ENCODE measurements at regions not wholly inside any gene's neighbourhood (a gene's known extent, or its start where the extent isn't known, plus 50 kb on each side); places are given as distances from the start of the nearest gene placed in this dataset.
"Not testable (repeated sequence)": the region's sequence is repeated elsewhere in the genome, so short reads cannot be mapped to it uniquely, and the experiment has no call there.

DNA sequence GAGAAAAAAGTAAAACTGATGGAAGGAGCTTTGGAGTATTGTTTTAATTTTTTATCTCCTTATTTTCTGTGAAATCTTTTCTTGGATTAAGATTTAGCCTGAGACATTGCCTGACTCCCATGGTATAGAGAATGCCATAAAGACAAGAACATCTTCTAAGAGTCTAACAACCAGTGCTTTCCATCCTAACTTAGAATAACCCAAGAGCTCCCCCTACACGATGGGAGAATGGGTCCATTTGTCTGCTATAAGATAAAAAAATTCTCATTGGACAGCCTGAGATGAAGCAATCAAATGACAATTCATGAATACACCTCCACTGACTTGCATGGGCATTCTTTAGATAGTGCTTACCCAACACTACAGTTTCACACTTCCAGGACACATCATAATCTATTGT lies 478.1 kb downstream of the TTLL7 start:
- no peak for DNase-seq (ENCODE audit: low read depth in 1 of 2, low spot score in 1 of 2)

DNA sequence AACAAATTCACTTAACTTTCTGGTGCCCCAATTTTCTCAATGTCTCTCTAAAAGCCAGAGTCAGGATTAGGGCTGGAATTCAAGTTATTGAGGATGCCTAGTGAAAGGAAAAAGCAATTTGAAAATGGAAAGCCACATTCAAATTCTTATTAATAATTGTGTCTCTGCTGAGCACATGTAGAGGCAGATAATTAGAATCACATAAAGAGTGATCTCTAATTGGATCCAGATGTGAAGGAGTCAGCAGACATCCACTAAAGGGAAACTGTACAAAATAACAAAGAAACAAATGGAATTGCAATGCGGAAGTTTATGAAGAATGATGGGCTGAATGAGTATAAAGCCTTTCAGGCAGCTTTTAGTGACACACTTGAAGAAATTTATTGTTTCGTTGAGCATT lies 482.6 kb downstream of the TTLL7 start:
- no peak for DNase-seq (ENCODE audit: low read depth in 1 of 2, low spot score in 1 of 2)

DNA sequence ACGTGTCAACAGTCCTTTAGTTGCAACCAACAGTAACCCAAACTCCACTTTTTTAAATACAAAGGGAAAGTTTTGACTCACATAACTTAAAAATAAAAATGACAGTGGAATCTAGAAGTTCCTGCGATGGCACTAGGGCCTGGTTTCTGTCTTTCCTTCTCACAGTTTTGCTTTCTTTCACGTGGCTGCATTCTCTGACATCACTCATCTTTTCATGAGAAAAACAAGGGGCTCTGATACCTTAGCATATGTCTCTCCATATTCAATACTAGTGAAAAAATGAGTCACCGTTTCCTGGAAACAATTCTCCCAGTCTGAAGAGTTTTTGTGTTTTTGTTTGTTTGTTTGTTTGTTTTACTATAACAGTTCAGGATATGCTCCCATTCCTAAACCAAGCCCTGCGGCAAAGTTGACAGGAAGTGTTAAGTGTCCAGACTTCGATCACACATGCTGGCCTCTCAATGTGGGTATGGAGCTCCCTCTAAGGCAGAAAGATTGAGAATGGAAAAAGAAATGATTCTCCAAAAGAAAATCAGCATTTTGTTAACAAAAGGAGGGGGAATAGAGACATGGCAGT lies 483.3 kb downstream of the TTLL7 start:
- no peak for DNase-seq (ENCODE audit: low read depth in 1 of 2, low spot score in 1 of 2)

DNA sequence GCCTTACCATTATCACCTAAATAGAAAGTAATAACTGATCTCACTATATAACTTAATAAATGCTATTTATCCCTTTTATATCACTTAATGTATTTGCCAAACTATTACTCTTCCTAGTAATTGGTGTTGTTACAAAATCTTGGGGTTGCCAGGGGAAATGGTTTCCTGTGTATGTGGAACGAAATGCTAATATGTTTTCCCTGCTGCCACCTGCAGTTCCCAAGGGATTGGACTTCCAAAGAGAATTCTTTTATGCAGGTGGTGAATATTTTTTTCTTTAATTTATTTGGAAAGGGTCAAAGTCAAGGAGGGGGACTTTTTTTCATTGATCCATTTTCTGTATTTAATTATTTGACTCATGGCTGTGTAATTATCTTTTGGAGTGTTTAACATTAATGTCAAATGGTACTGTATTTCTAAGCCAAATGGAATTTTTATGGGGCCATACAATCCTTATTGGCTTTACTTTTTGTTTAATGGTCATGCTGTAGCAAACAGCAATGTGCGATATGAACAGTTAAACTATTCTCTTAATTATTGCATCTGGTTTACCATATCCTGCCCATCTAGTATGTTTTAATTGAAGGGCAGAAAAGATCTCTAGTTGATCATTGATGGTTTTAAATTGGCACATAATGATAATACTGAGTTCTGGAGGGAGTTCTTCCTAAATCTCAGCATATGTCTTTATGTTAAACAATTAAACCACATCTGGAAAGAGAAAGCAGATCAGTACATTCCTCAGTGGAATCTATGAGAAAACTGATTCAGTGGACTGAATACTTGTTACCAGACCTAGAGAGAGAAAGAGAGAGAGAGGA lies 486.3 kb downstream of the TTLL7 start:
- no peak for DNase-seq (ENCODE audit: low read depth in 1 of 2, low spot score in 1 of 2)

DNA sequence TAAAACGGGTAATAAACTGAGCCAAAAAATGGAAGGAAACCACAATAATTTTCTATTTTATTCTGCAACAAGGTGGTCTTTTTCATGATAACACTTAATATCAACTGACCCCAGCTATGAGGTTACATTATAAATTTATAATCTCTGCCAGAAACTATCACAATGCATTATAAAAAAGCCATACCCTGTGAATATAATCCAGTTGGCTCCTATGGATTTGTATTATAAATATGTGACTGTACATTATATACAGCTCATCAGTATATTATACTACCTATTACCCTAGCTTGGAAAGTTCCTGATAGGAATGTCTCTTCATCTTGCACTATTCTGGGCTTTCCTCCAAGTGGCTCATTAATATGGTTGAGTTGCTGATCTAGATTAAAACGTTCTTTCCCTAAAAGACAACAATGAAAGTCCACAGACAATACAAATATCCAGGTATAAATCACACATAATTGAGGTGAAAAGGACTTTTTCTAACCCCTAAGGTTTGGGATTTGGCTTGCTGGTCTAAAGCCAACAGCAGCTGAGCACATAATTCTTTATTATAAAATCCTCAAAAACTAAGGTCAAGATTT lies 487.7 kb downstream of the TTLL7 start:
- no peak for DNase-seq (ENCODE audit: low read depth in 1 of 2, low spot score in 1 of 2)

DNA sequence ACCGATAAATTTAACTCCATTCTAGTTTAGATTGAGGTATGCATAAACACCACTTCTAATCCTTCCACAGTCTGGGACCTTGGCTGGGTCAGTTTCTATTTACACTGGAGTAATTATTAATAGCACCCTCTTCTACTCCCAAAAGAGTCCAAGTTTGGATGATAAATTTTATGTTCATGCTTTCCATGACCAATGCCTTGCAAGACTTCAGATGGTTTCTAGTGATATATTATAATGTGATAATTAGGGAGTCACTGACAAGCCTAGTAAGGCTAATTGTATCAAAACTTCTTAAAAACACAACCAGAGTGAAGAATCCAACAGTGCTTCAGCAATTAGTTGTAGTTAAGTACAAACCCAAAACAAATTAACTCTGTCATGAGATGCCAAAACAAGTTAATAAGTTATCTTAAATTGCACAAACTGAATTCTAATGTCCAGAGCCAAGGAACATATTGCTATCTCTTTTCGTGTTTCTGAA lies 489.6 kb downstream of the TTLL7 start:
- no peak for DNase-seq (ENCODE audit: low read depth in 1 of 2, low spot score in 1 of 2)

DNA sequence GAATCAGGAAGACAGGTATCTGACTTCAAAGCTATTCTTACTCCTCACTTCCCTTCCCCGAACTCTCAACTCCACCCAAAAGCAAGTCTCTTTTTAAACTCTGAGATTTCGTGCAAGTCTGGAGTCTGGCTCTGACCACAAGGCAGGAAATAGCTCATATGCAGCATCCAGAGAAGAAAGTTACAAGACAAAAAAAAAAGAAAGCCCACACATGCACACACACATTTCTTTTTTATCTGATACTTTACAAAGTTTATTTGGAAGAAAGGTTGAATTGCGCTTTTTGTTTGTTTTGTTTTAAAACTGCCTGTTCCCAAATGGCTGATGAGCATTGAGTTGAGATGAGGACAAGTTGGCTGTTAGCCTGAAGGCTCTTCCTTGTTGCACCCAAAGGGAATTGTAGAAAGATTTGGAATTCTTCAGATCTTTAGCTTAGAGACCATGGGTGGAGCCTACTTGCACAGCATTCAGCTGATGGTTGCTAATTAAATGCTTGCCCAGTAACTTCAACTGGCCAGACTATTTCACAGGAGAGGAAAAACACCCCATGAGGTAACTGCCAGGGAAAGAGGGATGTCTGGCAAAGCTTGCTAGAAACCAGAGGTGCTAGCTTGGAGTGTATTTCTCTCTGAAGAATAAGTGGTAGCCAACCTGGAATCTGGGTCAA lies 490.3 kb downstream of the TTLL7 start:
- DNase-seq (ENCODE audit: low read depth in 1 of 2, low spot score in 1 of 2): peak in 1 of 2 donors; percentile 46

DNA sequence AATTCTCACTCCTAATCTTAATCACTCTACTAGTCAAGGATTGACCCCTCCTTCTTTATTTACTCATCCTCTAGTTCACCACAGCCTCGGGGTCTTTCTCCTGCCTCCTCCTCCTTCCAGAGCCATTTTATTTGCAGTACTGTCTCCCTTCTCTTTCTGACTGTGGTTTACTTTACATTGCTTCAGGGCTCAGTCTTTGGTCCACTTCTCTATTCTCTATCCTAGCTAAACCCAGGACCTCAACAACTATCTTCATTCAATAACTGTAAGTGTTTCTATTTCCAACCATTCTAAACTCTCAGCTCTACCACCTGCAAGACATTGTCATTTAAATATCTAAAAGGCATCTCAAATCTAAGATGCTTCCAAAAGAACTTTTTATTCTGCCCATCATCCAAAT lies 493.8 kb downstream of the TTLL7 start:
- DNase-seq (ENCODE audit: low read depth in 1 of 2, low spot score in 1 of 2): no peak

DNA sequence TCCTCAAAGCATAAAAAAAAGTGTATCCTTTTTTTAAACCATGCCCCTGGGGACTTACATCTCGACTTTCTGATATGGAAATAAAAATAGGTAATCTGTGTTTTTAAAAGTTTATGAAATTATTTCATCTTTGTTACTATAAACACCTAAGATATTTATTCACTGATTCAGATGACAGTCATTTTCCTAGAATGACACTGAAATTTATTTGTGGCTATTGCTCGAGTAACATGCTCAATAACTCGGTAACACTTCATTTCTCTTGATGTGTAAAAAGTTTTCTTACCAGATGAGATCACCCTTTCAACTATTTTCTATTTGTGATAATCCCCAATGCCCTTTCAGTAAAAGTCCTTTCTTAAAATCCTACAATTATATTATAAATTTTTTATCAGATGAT lies 495.8 kb downstream of the TTLL7 start:
- DNase-seq (ENCODE audit: low read depth in 1 of 2, low spot score in 1 of 2): no peak

DNA sequence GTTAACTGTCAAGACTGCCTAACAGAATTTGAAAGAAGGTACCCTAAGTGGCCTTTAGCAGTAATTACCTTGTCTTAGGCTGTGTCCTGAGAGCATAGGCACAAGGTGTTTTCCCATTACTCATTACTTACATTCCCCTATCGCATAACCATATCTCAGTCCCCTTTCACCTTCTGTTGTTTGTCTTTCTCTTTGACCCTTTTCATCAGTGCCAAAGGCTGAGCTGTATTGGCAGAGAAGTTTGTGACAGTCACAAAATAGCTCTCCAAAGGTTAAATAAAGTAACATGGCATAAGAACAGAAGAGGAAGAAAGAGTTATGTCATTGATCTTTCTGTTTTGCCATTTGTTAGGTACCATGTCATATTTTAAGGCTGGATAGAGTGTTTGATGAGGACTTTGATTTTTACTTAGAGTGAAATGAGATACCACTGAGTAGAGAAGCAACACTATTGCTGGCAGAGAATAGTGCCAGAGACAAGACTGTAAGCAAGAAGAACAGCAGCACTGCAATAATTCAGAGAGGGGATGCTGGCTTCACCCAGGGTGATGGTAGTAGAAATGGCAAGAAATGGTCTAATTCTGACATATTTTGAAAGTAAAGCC lies 497.8 kb downstream of the TTLL7 start:
- DNase-seq (ENCODE audit: low read depth in 1 of 2, low spot score in 1 of 2): no peak

DNA sequence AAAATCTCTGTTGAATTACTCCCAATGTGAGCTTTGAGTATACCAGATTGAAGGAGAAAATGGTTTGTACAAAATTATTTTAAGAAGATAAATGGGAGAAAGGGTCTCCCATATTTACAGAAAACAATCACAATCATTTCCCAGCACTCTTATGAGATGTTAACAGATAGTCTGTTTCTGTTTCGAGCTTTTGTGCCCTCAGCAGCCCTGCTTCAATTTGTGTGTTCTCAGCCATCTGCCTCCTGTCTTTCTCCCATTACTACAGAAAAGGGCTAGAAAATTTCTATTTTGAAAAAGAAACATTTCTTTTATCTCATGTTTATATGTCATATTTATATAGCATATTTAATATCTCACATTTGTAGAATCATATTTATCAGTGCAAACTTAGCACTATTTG lies 498.4 kb downstream of the TTLL7 start:
- no peak for DNase-seq (ENCODE audit: low read depth in 1 of 2, low spot score in 1 of 2)

DNA sequence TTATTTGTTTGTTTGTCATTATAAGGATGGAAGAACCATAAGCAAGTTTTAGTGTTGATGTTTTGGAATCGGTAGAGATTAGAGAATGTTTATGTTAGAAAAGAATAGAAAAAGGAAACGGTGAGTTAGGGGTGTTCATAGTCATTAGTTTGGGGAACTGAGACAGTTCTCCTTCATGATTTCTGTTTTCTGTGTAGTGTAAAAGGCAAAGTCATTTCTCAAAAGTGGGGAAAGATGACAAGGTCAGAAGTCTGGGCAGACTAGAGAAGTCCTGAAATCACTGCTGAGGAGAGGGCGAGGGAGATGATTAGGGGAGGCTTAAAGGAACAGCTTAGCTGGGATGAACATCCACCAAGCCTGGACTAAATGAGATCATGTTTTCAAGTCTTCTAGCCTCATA lies 498.9 kb downstream of the TTLL7 start:
- DNase-seq (ENCODE audit: low read depth in 1 of 2, low spot score in 1 of 2): no peak

DNA sequence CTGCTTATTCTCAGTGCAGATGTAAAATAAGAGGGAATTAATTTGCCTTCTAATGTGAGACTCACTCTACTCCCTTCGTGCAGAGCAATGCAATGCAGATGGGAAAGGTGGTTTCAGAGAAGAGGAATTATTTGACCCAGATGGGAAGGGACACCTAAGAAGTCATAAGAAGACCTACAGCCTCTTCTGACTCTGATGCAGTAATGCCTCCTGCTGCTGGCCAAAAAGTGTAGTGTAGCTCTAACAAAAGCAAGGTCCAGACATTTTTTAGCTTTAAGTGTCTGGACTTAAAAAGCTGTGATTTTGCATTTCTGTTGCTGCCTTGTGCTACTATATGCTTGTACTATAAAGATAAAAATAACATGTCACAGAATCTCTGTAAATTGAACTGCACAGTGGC lies 501.4 kb downstream of the TTLL7 start:
- DNase-seq (ENCODE audit: low read depth in 1 of 2, low spot score in 1 of 2): no peak

DNA sequence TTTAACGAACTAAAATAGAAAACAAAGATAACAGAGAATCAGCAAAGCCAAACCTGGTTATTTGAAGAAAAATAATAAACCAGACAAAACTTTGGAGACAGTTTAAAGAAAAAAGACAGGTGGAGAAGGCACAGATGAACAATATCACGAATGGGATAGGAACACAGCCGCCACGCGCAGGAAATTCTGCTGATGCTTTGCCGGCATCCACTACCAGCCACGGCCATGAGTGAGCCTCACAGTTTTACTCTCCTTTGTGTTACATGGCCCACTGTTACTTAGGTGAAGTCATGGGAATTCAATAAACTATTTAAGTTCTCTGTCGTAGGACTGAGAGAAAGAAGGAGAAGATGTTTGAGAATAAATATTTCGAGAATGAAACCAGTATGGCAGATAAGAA lies 503.4 kb downstream of the TTLL7 start:
- no peak for DNase-seq (ENCODE audit: low read depth in 1 of 2, low spot score in 1 of 2)

DNA sequence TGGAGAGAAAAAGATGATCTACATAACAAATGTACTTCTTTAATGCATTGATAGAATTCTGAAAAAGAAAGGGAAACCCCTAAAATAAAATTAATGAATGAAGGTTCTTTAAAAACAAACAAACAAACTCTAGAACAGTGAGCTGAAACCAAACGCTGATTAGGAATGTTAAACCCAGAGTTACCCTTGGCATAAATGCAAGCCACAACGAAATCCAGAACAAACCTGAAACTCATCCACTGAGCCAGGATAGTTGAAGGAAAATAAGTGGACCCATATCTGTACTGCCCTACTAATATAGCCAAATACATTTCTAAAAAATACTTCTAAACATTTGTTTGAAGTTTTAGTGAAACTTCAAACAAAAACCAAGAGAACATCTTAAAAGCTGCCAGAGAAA lies 505.3 kb downstream of the TTLL7 start:
- no peak for DNase-seq (ENCODE audit: low read depth in 1 of 2, low spot score in 1 of 2)

DNA sequence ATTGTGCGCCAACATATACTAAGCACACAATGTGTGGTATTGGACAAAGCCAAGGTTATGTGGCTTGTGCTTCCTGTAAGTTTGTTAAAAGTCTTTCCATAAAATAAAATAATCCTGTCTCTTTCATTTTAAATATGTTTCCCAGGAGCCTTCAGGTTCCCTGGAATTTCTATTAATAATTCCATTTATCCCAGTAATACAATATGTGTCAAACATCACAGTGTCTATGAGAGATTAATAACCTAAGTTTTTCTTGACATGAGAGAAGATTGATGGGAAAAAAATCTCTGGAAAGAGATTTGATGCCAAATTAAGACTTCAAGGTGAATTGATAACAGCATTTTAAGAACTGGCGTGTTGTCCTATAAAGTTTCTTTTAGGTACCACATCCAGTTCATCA lies 507.0 kb downstream of the TTLL7 start:
- DNase-seq (ENCODE audit: low read depth in 1 of 2, low spot score in 1 of 2): no peak

DNA sequence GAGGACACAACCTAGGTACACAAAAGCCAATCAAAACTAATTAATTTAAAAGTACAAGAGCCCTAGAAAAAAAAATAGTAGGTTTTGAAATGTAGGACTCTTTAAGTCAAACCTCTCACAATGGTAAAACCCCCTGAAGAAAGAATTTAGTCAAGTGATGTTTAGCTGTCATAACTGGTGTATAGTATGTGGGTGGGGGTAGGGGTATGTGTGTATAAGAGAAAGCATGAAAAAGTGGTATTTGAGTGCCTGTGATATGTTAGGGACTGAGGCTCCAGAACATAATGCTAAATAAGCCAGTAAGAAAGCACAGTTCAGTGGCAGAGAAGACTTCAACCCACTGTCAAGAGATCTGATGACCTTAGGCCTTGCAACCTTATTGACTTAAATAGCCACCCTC lies 507.9 kb downstream of the TTLL7 start:
- no peak for DNase-seq (ENCODE audit: low read depth in 1 of 2, low spot score in 1 of 2)

DNA sequence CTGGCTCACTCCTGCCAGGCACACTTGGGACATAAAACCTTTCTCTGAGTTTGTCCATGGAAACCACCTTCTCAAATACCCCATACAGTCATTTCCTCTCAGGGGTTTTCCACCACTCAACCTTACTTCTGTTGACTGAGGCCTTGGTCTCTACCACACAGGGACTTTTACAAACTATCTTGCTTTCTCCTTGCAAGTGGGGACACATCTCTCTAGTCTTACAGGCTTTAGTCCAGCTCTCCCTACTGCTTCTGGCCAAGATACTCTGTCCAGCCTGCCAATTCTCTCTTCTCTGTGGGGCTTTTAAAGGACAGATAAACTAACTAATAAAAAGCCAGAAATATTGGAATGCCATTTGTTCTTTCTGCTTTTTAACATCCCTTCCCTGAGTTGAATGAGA lies 510.8 kb downstream of the TTLL7 start:
- peak in 1 of 2 donors; percentile 12 for DNase-seq (ENCODE audit: low read depth in 1 of 2, low spot score in 1 of 2)

DNA sequence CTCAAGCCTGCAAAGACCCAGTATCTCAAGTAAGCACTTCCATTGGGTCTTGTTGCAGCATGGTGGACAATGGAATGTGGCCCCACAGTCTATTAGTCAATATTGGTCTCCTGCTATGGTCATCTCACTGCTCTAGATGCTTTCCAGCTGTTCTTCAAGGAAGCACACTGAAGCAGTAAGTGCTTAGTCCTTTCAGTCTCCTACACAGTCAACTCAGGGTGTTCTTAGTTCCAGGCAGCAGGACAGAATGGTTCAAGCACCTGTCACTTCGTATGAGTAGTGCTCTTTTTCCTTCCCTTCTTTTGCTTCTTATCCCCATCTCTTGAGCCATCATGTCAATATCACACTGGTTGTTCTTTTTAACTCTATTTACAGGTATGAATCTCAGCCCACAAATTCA lies 511.5 kb downstream of the TTLL7 start:
- DNase-seq (ENCODE audit: low read depth in 1 of 2, low spot score in 1 of 2): not testable (repeated sequence)

DNA sequence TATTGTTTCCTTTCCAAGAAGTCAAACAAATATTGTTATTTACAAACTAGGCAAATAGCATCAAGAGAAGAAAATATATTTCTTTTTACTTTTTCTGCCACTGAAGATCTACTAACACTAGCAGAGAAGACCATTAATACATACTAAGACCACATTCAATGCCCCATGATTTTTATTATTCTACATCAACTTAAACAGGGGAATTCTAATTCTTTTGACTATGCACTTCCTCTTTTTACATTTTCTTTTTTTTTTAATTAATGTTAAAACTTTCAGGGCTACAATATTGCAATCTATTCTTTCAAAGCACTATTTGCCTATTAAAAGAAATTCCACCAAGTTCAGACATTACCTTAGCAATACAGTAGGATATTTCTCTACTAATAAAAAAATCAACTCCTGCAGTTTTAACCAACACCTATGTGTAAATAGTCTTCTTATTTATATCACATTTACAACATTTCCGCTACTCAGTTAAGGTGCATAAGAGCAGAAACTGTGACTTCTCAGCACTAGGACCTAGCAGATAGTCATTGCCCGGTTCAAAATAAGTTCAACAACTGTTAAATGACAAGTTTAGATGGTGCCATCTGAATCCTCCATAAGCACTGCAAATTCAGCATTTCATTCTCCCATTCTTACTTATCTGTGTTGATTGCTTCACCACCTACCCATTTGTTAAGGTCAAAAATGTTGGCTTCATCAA lies 513.5 kb downstream of the TTLL7 start:
- DNase-seq (ENCODE audit: low read depth in 1 of 2, low spot score in 1 of 2): not testable (repeated sequence)

DNA sequence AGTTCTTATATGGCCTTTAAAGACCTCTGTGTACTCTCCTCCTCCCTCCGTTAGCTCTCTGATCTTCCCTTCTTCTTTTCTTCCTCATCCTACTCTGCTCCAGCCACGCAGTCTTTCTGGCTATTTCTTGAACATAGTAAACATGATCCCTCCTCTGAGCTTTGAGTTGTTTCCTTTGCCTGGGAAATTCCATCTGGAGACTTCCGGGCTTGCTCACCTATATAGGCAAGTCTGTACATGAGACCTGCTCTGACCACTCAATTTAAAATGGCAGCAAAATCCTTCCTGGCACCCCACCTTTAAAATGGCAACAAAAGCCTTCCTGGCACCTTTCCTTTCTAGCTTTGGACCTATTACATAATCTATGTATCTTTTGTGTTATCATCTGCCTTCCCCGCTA lies 517.6 kb downstream of the TTLL7 start:
- DNase-seq (ENCODE audit: low read depth in 1 of 2, low spot score in 1 of 2): not testable (repeated sequence)

Measured in activated CD4-positive, alpha-beta T cell treated with anti-CD3 and anti-CD28 coated beads, Interleukin-2, amount 50 U/mL, for 24 hours (primary cell).